GM23338 (cell line): ENCODE measurements at regions not wholly inside any gene's neighbourhood (a gene's known extent, or its start where the extent isn't known, plus 50 kb on each side); places are given as distances from the start of the nearest gene placed in this dataset.

Experiments used
- ATAC-seq: fragments of 200-7000 bp; cut with Tn5 transposase; 3 replicates; pipeline ENCODE4 v1.9.1; 2020
- DNase-seq: peaks from one replicate; pipeline ENCODE4 v3.0.0-alpha.2; 2015; ENCODE audit warnings: low spot score
- H2AFZ ChIP-seq: fragments of 200-600 bp; sonication (generic); 2 replicates; pipeline ENCODE4 v1.8.0; 2016; ENCODE audit warnings: antibody characterized with exemption, mild to moderate bottlenecking, moderate library complexity
- H3F3A ChIP-seq: fragments of 200-600 bp; sonication (generic); replicated peaks from 2 replicates; pipeline ENCODE4 v1.8.0; 2017; ENCODE audit warnings: antibody characterized with exemption, mixed run types, low read depth
- H3K27ac ChIP-seq: fragments of 200-600 bp; sonication (generic); 2 replicates; pipeline ENCODE4 v1.6.1; 2016; ENCODE audit warnings: low read depth
- H3K27me3 ChIP-seq: fragments of 200-600 bp; sonication (generic); 2 replicates; pipeline ENCODE4 v1.8.0; 2016; ENCODE audit warnings: mild to moderate bottlenecking, mixed run types, moderate library complexity; ENCODE audit not compliant: insufficient read depth
- H3K36me3 ChIP-seq: fragments of 200-600 bp; sonication (generic); 2 replicates; pipeline ENCODE4 v1.8.0; 2016; ENCODE audit warnings: mild to moderate bottlenecking; ENCODE audit not compliant: insufficient read depth
- H3K4me1 ChIP-seq: fragments of 200-600 bp; sonication (generic); 2 replicates; pipeline ENCODE4 v1.8.0; 2016; ENCODE audit warnings: mild to moderate bottlenecking, moderate library complexity; ENCODE audit not compliant: insufficient read depth
- H3K4me2 ChIP-seq: fragments of 200-600 bp; sonication (generic); 2 replicates; pipeline ENCODE4 v1.7.1; 2017; ENCODE audit warnings: mixed run types
- H3K4me3 ChIP-seq: fragments of 200-600 bp; sonication (generic); 2 replicates; pipeline ENCODE4 v1.6.1; 2016; ENCODE audit warnings: mixed run types
- H3K79me2 ChIP-seq: fragments of 200-600 bp; sonication (generic); replicated peaks from 2 replicates; pipeline ENCODE4 v1.8.0; 2017; ENCODE audit warnings: mild to moderate bottlenecking; ENCODE audit not compliant: insufficient read depth
- H3K9me2 ChIP-seq: fragments of 200-600 bp; sonication (generic); 2 replicates; pipeline ENCODE4 v1.8.0; 2017; ENCODE audit not compliant: insufficient read depth
- H4K20me1 ChIP-seq: fragments of 200-600 bp; sonication (generic); replicated peaks from 2 replicates; pipeline ENCODE4 v1.8.0; 2017; ENCODE audit warnings: mild to moderate bottlenecking; ENCODE audit not compliant: insufficient read depth
- H3K27ac Mint-ChIP-seq: 2 replicates; pipeline ENCODE4 v1.8.0; 2020; ENCODE audit warnings: inconsistent platforms, mild to moderate bottlenecking, moderate library complexity, mixed read lengths
- H3K27me3 Mint-ChIP-seq: 3 replicates; pipeline ENCODE4 v1.8.0; 2022; ENCODE audit warnings: low read depth, mild to moderate bottlenecking, moderate library complexity, mixed read lengths, inconsistent platforms; ENCODE audit not compliant: insufficient read depth, poor library complexity
- H3K36me3 Mint-ChIP-seq: 3 replicates; pipeline ENCODE4 v1.8.0; 2021; ENCODE audit warnings: low read depth, mild to moderate bottlenecking, inconsistent platforms, moderate library complexity, mixed read lengths
- H3K4me1 Mint-ChIP-seq: 3 replicates; pipeline ENCODE4 v1.8.0; 2020; ENCODE audit warnings: mild to moderate bottlenecking, inconsistent platforms, mixed read lengths
- H3K4me3 Mint-ChIP-seq: 3 replicates; pipeline ENCODE4 v1.8.0; 2021; ENCODE audit warnings: moderate library complexity, mild to moderate bottlenecking, inconsistent platforms, mixed read lengths
- H3K9me3 Mint-ChIP-seq: 3 replicates; pipeline ENCODE4 v1.8.0; 2020; ENCODE audit warnings: moderate library complexity, mild to moderate bottlenecking, inconsistent platforms, mixed read lengths
- CREB1 ChIP-seq: fragments of 250-450 bp; sonication (Bioruptor Pico); IDR thresholded peaks from 2 replicates; pipeline ENCODE4 v1.5.0; 2020; ENCODE audit warnings: low read depth, mild to moderate bottlenecking, moderate library complexity
- CTCF ChIP-seq, 2 experiments: fragments of 200-600 bp in 1 of 2; sonication (generic) in 1 of 2; conservative IDR thresholded peaks; 2 replicates each; pipeline versions ENCODE4 v1.5.1 to v1.6.1; 2016 to 2017; ENCODE audit warnings: antibody characterized with exemption in 2 of 2, low read depth in 2 of 2, mild to moderate bottlenecking in 2 of 2, moderate library complexity in 1 of 2
- EZH2 ChIP-seq: fragments of 200-600 bp; sonication (generic); IDR thresholded peaks from one replicate; pipeline ENCODE4 v1.8.0; 2017; ENCODE audit warnings: antibody characterized with exemption, mild to moderate bottlenecking, low read depth; ENCODE audit not compliant: unreplicated experiment
- EZH2phosphoT487 ChIP-seq: fragments of 200-600 bp; sonication (generic); IDR thresholded peaks from one replicate; pipeline ENCODE4 v1.8.1; 2018; ENCODE audit warnings: antibody characterized with exemption; ENCODE audit not compliant: unreplicated experiment
- JUNB ChIP-seq: IDR thresholded peaks from one replicate; pipeline ENCODE4 v1.6.1; 2016; ENCODE audit warnings: antibody characterized with exemption; ENCODE audit not compliant: unreplicated experiment
- POLR2AphosphoS5 ChIP-seq: IDR thresholded peaks from 2 replicates; pipeline ENCODE4 v1.6.1; 2016; ENCODE audit warnings: antibody characterized with exemption, low read depth
- STAT1 ChIP-seq: IDR thresholded peaks from one replicate; pipeline ENCODE4 v1.6.1; 2016; ENCODE audit warnings: antibody characterized with exemption; ENCODE audit not compliant: unreplicated experiment
- ZNF114 ChIP-seq: fragments of 250-450 bp; sonication (Bioruptor Pico); IDR thresholded peaks from 2 replicates; pipeline ENCODE4 v1.5.0; 2020; ENCODE audit warnings: mild to moderate bottlenecking, moderate library complexity
- ZNF331 ChIP-seq: fragments of 250-450 bp; sonication (Bioruptor Pico); IDR thresholded peaks from 2 replicates; pipeline ENCODE4 v1.5.0; 2020; ENCODE audit warnings: low read depth, mild to moderate bottlenecking, moderate library complexity
- ZNF462 ChIP-seq: fragments of 250-450 bp; sonication (Bioruptor Pico); IDR thresholded peaks from 2 replicates; pipeline ENCODE4 v1.5.0; 2020; ENCODE audit warnings: mild to moderate bottlenecking, moderate library complexity
- TF ChIP-seq, protein P1 (sequence below): IDR thresholded peaks from 2 replicates; pipeline ENCODE4 v1.6.1; 2016; ENCODE audit warnings: antibody characterized with exemption

- ATAC-seq (no peak), DNase-seq (no peak)
- H3K36me3 Mint-ChIP-seq: no peaks in the 10 kb centered on the region
- H2AFZ ChIP-seq: no peak overlapping the region
- H3K4me1 Mint-ChIP-seq: no peaks in the 10 kb centered on the region
- no peak overlapping the region for H3K4me3 ChIP-seq
- no peaks in the 10 kb centered on the region for H3K9me3 Mint-ChIP-seq
- H3F3A ChIP-seq: no peaks in the 10 kb centered on the region
- H3K4me3 Mint-ChIP-seq: no peak overlapping the region
- H3K27ac ChIP-seq: no peak overlapping the region
- no peaks in the 10 kb centered on the region for H3K36me3 ChIP-seq
- H3K4me1 ChIP-seq: no peaks in the 10 kb centered on the region
- H3K4me2 ChIP-seq: no peak overlapping the region
- H3K27me3 ChIP-seq: no peaks in the 10 kb centered on the region
- H4K20me1 ChIP-seq: no peaks in the 10 kb centered on the region
- H3K27ac Mint-ChIP-seq: no peak overlapping the region
- H3K9me2 ChIP-seq: no peaks in the 10 kb centered on the region
- TF ChIP-seq, protein P1, sequence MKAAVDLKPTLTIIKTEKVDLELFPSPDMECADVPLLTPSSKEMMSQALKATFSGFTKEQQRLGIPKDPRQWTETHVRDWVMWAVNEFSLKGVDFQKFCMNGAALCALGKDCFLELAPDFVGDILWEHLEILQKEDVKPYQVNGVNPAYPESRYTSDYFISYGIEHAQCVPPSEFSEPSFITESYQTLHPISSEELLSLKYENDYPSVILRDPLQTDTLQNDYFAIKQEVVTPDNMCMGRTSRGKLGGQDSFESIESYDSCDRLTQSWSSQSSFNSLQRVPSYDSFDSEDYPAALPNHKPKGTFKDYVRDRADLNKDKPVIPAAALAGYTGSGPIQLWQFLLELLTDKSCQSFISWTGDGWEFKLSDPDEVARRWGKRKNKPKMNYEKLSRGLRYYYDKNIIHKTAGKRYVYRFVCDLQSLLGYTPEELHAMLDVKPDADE: no peak
- TF ChIP-seq JUNB: no peak
- TF ChIP-seq ZNF114 (CRISPR knock-in tag): no peak
- H3K79me2 ChIP-seq: no peaks in the 10 kb centered on the region
- no peaks in the 10 kb centered on the region for H3K27me3 Mint-ChIP-seq
Observed at GRCh38 chr4:164154416-164154815, 599.5 kb upstream of the SMIM31 start.

DNA sequence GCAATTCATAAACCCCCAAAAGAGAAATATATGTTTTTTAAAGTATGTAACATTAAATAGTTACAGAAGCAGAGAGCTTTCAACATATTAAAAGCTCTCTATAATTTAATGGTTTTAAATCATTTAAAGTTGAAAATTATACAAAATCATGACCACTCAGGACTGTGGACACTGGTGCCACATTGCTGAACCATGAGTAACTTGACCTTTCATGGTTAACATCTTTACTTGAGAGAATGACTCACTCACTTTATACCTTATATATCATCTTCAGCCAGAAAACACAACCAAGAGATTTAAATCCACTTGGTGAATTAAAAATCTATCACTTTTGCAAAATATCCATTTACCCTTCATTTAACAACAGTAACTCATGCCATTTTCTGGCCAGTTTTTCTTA lies 584.3 kb upstream of the SMIM31 start:
- H3K9me3 Mint-ChIP-seq: no peaks in the 10 kb centered on the region
- Histone ChIP-seq H3K4me3 (no peak overlapping the region), H3K36me3 (no peaks in the 10 kb centered on the region), H3K27ac (no peak overlapping the region), H2AFZ (no peak overlapping the region), H3K27me3 (no peaks in the 10 kb centered on the region), H3K79me2 (no peaks in the 10 kb centered on the region), H3K9me2 (no peaks in the 10 kb centered on the region), H3K4me2 (no peak overlapping the region), H4K20me1 (no peaks in the 10 kb centered on the region), H3F3A (no peaks in the 10 kb centered on the region), H3K4me1 (no peaks in the 10 kb centered on the region)
- H3K27ac Mint-ChIP-seq: no peak overlapping the region
- no peak for ATAC-seq
- DNase-seq: no peak
- H3K4me1 Mint-ChIP-seq: no peaks in the 10 kb centered on the region
- no peak overlapping the region for H3K4me3 Mint-ChIP-seq
- H3K27me3 Mint-ChIP-seq: no peaks in the 10 kb centered on the region
- H3K36me3 Mint-ChIP-seq: no peaks in the 10 kb centered on the region
- TF ChIP-seq CREB1 (CRISPR knock-in tag) (no peak), STAT1 (no peak), JUNB (no peak), EZH2phosphoT487 (no peak), CTCF (conservative IDR thresholded peaks at IDR 0.05; ENCODE audit: low read depth in 2 of 2) (no peak), ZNF331 (no peak), EZH2 (no peak), POLR2AphosphoS5 (no peak), ZNF114 (CRISPR knock-in tag) (no peak), ZNF462 (CRISPR knock-in tag) (no peak)
- TF ChIP-seq, protein P1: no peak
